Retinal pigment epithelial cell (primary cell): ENCODE measurements at regions not wholly inside any gene's neighbourhood (a gene's known extent, or its start where the extent isn't known, plus 50 kb on each side); places are given as distances from the start of the nearest gene placed in this dataset.

Source experiments
- DNase-seq: peaks from one replicate; pipeline ENCODE4 v3.0.0-alpha.2; 2010; ENCODE audit warnings: low read depth
- H3K4me3 ChIP-seq: 2 replicates; pipeline ENCODE4 v1.5.1; 2011; ENCODE audit warnings: mild to moderate bottlenecking, low read length, control low read depth, moderate library complexity
- TF ChIP-seq, protein P1 (sequence below): conservative IDR thresholded peaks from 2 replicates; pipeline ENCODE4 v1.5.1; 2011; ENCODE audit warnings: low read depth, low read length, control low read depth, inconsistent platforms

DNA sequence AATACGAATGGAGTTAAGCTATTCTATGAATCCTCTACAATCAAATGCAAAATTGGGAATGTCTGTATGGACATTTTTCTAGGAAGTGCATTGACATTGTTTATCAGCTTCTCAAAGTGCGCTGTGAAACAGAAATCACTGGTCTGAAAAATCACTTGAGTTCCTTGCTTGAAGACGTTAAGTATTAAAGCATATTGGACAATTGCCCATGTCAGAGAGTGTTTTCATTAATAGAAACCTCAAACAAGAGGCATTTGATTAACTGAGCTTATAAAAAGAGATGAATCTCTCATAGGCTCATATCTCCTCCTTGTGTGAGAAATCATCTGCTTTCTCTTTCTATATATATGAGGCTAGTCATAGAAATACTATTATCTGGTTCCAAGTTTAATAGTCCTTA is 692.1 kb upstream of the POU3F4 start:
- no peak overlapping the region for H3K4me3 ChIP-seq
- no peak for DNase-seq
- TF ChIP-seq, protein P1, sequence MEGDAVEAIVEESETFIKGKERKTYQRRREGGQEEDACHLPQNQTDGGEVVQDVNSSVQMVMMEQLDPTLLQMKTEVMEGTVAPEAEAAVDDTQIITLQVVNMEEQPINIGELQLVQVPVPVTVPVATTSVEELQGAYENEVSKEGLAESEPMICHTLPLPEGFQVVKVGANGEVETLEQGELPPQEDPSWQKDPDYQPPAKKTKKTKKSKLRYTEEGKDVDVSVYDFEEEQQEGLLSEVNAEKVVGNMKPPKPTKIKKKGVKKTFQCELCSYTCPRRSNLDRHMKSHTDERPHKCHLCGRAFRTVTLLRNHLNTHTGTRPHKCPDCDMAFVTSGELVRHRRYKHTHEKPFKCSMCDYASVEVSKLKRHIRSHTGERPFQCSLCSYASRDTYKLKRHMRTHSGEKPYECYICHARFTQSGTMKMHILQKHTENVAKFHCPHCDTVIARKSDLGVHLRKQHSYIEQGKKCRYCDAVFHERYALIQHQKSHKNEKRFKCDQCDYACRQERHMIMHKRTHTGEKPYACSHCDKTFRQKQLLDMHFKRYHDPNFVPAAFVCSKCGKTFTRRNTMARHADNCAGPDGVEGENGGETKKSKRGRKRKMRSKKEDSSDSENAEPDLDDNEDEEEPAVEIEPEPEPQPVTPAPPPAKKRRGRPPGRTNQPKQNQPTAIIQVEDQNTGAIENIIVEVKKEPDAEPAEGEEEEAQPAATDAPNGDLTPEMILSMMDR = no peak

DNA sequence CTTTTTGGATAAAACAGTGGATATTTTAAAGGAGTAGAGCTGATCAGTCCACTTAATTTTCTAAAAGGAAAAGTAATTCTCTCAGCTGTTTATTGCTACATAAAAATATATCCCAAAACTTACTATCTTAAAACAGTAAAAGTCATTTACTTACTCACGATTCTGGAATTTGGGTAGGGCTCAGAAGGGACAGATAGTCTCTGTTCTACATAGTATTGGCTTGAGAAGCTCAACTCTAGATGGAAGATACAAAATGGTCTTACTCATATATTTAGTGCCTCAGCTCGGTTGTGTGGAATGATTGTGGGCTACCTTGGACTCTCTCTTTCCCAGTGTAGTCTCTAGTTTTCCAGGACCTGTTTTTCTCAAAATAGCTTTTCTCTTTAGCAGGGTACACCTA is 691.5 kb upstream of the POU3F4 start:
- DNase-seq = no peak
- TF ChIP-seq, protein P1 = no peak
- H3K4me3 ChIP-seq = no peak overlapping the region

- TF ChIP-seq, protein P1 = no peak
- no peak for DNase-seq
- H3K4me3 ChIP-seq = no peak overlapping the region
Measured at GRCh38 chrX:82842286-82842685, 665.8 kb upstream of the POU3F4 start.

DNA sequence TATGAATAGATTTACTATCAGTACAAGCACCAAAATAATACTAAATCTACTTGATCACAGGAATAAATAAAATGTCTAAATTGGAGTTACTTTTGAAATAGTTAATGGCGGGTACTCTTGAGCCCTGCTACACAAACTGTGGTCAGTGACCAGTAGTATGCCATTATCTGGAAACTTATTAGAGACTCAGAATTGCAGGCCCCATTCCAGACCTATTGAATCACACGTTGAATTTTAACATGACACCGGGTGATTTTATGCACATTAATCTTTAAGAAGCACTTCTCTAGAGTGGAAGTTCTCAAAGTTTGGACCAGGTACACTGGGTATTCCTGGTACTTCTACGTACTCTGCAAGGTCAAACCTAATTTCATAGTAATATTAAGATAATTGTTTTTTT is 660.0 kb upstream of the POU3F4 start:
- no peak overlapping the region for H3K4me3 ChIP-seq
- no peak for DNase-seq
- TF ChIP-seq, protein P1 = no peak
